ENCODE measurements at regions not wholly inside any gene's neighbourhood (a gene's known extent, or its start where the extent isn't known, plus 50 kb on each side); places are given as distances from the start of the nearest gene placed in this dataset.

DNA sequence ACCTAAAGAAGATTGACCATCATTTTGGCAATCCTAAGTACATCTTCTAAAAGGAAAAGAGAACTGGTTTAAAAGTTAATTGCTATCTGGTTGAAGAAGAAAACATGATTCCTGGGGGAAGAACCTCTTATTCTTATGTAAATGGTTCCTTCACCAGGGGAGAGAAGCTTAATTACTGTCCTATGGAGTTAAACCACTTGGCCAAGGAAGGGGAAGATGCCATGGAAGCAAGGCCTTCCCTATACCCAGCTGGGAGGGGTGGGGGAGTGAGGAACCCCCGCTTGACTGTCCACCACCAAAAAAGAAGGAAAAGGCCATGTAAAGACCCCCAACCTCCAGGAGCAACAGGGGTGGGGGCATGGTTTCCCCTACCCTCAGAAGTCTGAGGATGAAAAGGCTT is 962.1 kb downstream of the GRIK2 start:
- Histone ChIP-seq H3K4me1 (ENCODE audit: control insufficient read depth in 4 of 4, insufficient read depth in 4 of 4, low read length in 3 of 4) (no peaks in the 10 kb centered on the region), H3K9me3 (ENCODE audit: control insufficient read depth in 4 of 4, low read length in 3 of 4) (no peaks in the 10 kb centered on the region), H3K27me3 (ENCODE audit: control insufficient read depth in 4 of 4, insufficient read depth in 4 of 4, low read length in 3 of 4) (no peaks in the 10 kb centered on the region), H3K4me3 (ENCODE audit: low read depth in 1 of 3, low read length in 3 of 3) (no peak overlapping the region), H3K9ac (ENCODE audit: low read depth in 1 of 2, low read length in 2 of 2) (no peak overlapping the region), H3K36me3 (ENCODE audit: control insufficient read depth in 4 of 4, insufficient read depth in 3 of 4, low read depth in 1 of 4, low read length in 3 of 4) (no peaks in the 10 kb centered on the region), H3K27ac (ENCODE audit: low read depth in 1 of 2, low read length in 2 of 2) (no peak overlapping the region)
- TF ChIP-seq TAF1 (conservative IDR thresholded peaks at IDR 0.05) = no peak
- no peak for TF ChIP-seq JUND (IDR thresholded peaks at IDR 0.05)
- TF ChIP-seq, protein P1, sequence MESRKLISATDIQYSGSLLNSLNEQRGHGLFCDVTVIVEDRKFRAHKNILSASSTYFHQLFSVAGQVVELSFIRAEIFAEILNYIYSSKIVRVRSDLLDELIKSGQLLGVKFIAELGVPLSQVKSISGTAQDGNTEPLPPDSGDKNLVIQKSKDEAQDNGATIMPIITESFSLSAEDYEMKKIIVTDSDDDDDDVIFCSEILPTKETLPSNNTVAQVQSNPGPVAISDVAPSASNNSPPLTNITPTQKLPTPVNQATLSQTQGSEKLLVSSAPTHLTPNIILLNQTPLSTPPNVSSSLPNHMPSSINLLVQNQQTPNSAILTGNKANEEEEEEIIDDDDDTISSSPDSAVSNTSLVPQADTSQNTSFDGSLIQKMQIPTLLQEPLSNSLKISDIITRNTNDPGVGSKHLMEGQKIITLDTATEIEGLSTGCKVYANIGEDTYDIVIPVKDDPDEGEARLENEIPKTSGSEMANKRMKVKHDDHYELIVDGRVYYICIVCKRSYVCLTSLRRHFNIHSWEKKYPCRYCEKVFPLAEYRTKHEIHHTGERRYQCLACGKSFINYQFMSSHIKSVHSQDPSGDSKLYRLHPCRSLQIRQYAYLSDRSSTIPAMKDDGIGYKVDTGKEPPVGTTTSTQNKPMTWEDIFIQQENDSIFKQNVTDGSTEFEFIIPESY (IDR thresholded peaks at IDR 0.05) = no peak
- TF ChIP-seq RXRA (IDR thresholded peaks at IDR 0.05) = no peak
- no peak for TF ChIP-seq HNF4G (IDR thresholded peaks at IDR 0.05)
- TF ChIP-seq EGR1 (IDR thresholded peaks at IDR 0.05; ENCODE audit: low read depth in 2 of 2) = no peak
- TF ChIP-seq YY1 (IDR thresholded peaks at IDR 0.05) = no peak
- no peak for TF ChIP-seq GABPA (IDR thresholded peaks at IDR 0.05 in 1 of 2, conservative IDR thresholded peaks at IDR 0.05 in 1 of 2)
- no peak for DNase-seq (ENCODE audit: low spot score)
- 68% methylated on average over 1 of the region's 1 CpG for WGBS

GRCh38 chr6:102352552-102352951 is 959.0 kb downstream of the GRIK2 start:
- Histone ChIP-seq H3K36me3 (ENCODE audit: control insufficient read depth in 4 of 4, insufficient read depth in 3 of 4, low read depth in 1 of 4, low read length in 3 of 4) (no peaks in the 10 kb centered on the region), H3K9ac (ENCODE audit: low read depth in 1 of 2, low read length in 2 of 2) (no peak overlapping the region), H3K4me1 (ENCODE audit: control insufficient read depth in 4 of 4, insufficient read depth in 4 of 4, low read length in 3 of 4) (no peaks in the 10 kb centered on the region), H3K4me3 (ENCODE audit: low read depth in 1 of 3, low read length in 3 of 3) (no peak overlapping the region), H3K27me3 (ENCODE audit: control insufficient read depth in 4 of 4, insufficient read depth in 4 of 4, low read length in 3 of 4) (no peaks in the 10 kb centered on the region), H3K9me3 (ENCODE audit: control insufficient read depth in 4 of 4, low read length in 3 of 4) (no peaks in the 10 kb centered on the region), H3K27ac (ENCODE audit: low read depth in 1 of 2, low read length in 2 of 2) (no peak overlapping the region)
- TF ChIP-seq, protein P1 (IDR thresholded peaks at IDR 0.05) = no peak
- DNase-seq (ENCODE audit: low spot score) = no peak
- WGBS = 71% methylated on average over 5 of the region's 5 CpGs

- DNase-seq (ENCODE audit: low spot score) = no peak
- no peaks in the 10 kb centered on the region for H3K9me3 ChIP-seq (ENCODE audit: control insufficient read depth in 4 of 4, low read length in 3 of 4)
- H3K27ac ChIP-seq (ENCODE audit: low read depth in 1 of 2, low read length in 2 of 2) = no peak overlapping the region
- no peaks in the 10 kb centered on the region for H3K27me3 ChIP-seq (ENCODE audit: control insufficient read depth in 4 of 4, insufficient read depth in 4 of 4, low read length in 3 of 4)
- no peak overlapping the region for H3K4me3 ChIP-seq (ENCODE audit: low read depth in 1 of 3, low read length in 3 of 3)
- H3K9ac ChIP-seq (ENCODE audit: low read depth in 1 of 2, low read length in 2 of 2) = no peak overlapping the region
- H3K4me1 ChIP-seq (ENCODE audit: control insufficient read depth in 4 of 4, insufficient read depth in 4 of 4, low read length in 3 of 4) = no peaks in the 10 kb centered on the region
- 71% methylated on average over 2 of the region's 2 CpGs for WGBS
- H3K36me3 ChIP-seq (ENCODE audit: control insufficient read depth in 4 of 4, insufficient read depth in 3 of 4, low read depth in 1 of 4, low read length in 3 of 4) = no peaks in the 10 kb centered on the region
- TF ChIP-seq HNF4G (IDR thresholded peaks at IDR 0.05) (no peak), FOXA1 (IDR thresholded peaks at IDR 0.05) (no peak), RXRA (IDR thresholded peaks at IDR 0.05) (no peak), RAD21 (IDR thresholded peaks at IDR 0.05) (no peak), JUND (IDR thresholded peaks at IDR 0.05) (no peak), FOXA2 (IDR thresholded peaks at IDR 0.05) (no peak), GABPA (IDR thresholded peaks at IDR 0.05 in 1 of 2, conservative IDR thresholded peaks at IDR 0.05 in 1 of 2) (no peak), HNF4A (conservative IDR thresholded peaks at IDR 0.05) (no peak), SP1 (IDR thresholded peaks at IDR 0.05) (no peak), YY1 (IDR thresholded peaks at IDR 0.05) (no peak), NR2F2 (IDR thresholded peaks at IDR 0.05) (no peak), EGR1 (IDR thresholded peaks at IDR 0.05; ENCODE audit: low read depth in 2 of 2) (no peak), TAF1 (conservative IDR thresholded peaks at IDR 0.05) (no peak)
- TF ChIP-seq, protein P2, sequence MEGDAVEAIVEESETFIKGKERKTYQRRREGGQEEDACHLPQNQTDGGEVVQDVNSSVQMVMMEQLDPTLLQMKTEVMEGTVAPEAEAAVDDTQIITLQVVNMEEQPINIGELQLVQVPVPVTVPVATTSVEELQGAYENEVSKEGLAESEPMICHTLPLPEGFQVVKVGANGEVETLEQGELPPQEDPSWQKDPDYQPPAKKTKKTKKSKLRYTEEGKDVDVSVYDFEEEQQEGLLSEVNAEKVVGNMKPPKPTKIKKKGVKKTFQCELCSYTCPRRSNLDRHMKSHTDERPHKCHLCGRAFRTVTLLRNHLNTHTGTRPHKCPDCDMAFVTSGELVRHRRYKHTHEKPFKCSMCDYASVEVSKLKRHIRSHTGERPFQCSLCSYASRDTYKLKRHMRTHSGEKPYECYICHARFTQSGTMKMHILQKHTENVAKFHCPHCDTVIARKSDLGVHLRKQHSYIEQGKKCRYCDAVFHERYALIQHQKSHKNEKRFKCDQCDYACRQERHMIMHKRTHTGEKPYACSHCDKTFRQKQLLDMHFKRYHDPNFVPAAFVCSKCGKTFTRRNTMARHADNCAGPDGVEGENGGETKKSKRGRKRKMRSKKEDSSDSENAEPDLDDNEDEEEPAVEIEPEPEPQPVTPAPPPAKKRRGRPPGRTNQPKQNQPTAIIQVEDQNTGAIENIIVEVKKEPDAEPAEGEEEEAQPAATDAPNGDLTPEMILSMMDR (IDR thresholded peaks at IDR 0.05; ENCODE audit: low read depth, low read length, missing input control) = no peak
- TF ChIP-seq, protein P3, sequence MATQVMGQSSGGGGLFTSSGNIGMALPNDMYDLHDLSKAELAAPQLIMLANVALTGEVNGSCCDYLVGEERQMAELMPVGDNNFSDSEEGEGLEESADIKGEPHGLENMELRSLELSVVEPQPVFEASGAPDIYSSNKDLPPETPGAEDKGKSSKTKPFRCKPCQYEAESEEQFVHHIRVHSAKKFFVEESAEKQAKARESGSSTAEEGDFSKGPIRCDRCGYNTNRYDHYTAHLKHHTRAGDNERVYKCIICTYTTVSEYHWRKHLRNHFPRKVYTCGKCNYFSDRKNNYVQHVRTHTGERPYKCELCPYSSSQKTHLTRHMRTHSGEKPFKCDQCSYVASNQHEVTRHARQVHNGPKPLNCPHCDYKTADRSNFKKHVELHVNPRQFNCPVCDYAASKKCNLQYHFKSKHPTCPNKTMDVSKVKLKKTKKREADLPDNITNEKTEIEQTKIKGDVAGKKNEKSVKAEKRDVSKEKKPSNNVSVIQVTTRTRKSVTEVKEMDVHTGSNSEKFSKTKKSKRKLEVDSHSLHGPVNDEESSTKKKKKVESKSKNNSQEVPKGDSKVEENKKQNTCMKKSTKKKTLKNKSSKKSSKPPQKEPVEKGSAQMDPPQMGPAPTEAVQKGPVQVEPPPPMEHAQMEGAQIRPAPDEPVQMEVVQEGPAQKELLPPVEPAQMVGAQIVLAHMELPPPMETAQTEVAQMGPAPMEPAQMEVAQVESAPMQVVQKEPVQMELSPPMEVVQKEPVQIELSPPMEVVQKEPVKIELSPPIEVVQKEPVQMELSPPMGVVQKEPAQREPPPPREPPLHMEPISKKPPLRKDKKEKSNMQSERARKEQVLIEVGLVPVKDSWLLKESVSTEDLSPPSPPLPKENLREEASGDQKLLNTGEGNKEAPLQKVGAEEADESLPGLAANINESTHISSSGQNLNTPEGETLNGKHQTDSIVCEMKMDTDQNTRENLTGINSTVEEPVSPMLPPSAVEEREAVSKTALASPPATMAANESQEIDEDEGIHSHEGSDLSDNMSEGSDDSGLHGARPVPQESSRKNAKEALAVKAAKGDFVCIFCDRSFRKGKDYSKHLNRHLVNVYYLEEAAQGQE (IDR thresholded peaks at IDR 0.05) = no peak
Measured at GRCh38 chr6:102344769-102345168, 951.3 kb downstream of the GRIK2 start.

Measured in liver (tissue), 8 donors.